ENCODE measurements at regions not wholly inside any gene's neighbourhood (a gene's known extent, or its start where the extent isn't known, plus 50 kb on each side); places are given as distances from the start of the nearest gene placed in this dataset.

DNA sequence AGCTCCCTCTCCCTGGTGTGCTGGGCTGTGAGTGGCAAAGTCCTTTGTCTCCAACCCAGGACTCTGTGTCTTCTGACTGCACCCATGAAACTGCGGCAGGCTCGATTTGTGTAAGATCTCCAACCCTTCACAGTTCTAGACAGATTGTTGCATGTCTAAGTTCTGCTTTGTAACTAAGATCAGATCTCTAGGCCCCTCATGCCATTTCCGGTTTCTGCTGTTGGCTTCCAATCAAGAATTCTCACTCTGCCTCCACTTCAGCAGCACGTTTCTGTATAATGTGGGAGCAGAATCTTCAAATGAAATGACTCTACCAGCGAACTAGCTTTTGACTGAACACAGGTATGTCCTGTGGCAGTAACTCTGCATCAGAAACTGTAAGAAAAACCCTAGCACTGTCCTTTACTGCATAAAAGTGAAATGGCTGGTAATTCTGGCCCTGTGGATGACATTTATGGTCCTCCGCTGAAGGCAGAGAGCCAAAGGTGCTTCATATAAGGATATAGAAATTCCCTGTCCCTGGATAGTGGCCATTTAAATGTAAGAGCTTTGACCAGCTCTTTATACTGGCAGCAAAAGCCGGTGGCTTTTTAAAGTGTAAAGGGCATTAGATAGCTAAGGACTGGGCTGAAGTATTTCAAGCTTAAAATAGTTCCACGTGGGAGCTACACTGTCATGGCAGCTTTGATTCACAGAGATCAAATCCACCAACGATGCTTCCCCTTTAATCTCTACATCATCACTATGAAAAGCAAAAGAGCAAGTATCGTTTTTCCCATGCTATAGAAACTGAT lies 319.0 kb upstream of the CDH6 start:
- no peak overlapping the region for H3K4me3 Mint-ChIP-seq (ENCODE audit: low read depth, unreplicated experiment)
- no TSS peak for BruUV-seq (replicated peaks)
- no peaks in the 10 kb centered on the region for H3K4me1 Mint-ChIP-seq (ENCODE audit: low read depth, unreplicated experiment)
- TF ChIP-seq, protein P1, sequence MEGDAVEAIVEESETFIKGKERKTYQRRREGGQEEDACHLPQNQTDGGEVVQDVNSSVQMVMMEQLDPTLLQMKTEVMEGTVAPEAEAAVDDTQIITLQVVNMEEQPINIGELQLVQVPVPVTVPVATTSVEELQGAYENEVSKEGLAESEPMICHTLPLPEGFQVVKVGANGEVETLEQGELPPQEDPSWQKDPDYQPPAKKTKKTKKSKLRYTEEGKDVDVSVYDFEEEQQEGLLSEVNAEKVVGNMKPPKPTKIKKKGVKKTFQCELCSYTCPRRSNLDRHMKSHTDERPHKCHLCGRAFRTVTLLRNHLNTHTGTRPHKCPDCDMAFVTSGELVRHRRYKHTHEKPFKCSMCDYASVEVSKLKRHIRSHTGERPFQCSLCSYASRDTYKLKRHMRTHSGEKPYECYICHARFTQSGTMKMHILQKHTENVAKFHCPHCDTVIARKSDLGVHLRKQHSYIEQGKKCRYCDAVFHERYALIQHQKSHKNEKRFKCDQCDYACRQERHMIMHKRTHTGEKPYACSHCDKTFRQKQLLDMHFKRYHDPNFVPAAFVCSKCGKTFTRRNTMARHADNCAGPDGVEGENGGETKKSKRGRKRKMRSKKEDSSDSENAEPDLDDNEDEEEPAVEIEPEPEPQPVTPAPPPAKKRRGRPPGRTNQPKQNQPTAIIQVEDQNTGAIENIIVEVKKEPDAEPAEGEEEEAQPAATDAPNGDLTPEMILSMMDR (IDR thresholded peaks at IDR 0.05; ENCODE audit: unreplicated experiment) = no peak
- no peaks in the 10 kb centered on the region for H3K27me3 Mint-ChIP-seq (ENCODE audit: unreplicated experiment)
- intact Hi-C loops (cut with micrococcal nuclease; ENCODE audit: unreplicated experiment) = no loop called here
- H3K27ac Mint-ChIP-seq (ENCODE audit: unreplicated experiment) = no peak overlapping the region
- H3K36me3 Mint-ChIP-seq (ENCODE audit: insufficient read depth, unreplicated experiment) = no peaks in the 10 kb centered on the region
- peaks cover 8% of the 10 kb centered on the region for H3K9me3 Mint-ChIP-seq (ENCODE audit: low read depth, unreplicated experiment)
- CTCF ChIA-PET = no interaction called here
- no peak for DNase-seq

DNA sequence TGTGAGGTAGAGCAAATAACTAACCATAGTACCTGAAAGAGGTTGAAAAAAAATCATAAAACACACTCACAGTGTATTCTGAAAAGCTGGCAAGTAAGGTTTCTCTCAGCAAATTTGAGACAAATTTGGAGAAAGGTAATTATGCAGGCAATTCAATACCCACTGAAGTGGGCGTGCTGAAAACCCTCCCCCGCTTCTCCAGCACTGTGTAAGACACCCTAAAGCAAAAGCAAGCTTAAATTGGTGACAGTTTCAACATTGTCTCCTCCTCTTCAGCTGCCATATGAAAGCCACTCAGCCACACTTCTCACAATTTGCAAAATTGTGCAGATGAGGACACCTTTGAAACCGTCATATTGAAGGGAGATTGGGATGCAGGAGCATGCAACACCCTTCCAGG lies 322.3 kb upstream of the CDH6 start:
- BruUV-seq (replicated peaks) = no TSS peak
- Mint-ChIP-seq H3K4me1 (ENCODE audit: low read depth, unreplicated experiment) (no peaks in the 10 kb centered on the region), H3K4me3 (ENCODE audit: low read depth, unreplicated experiment) (no peak overlapping the region), H3K9me3 (ENCODE audit: low read depth, unreplicated experiment) (no peaks in the 10 kb centered on the region), H3K27me3 (ENCODE audit: unreplicated experiment) (no peaks in the 10 kb centered on the region), H3K27ac (ENCODE audit: unreplicated experiment) (no peak overlapping the region), H3K36me3 (ENCODE audit: insufficient read depth, unreplicated experiment) (no peaks in the 10 kb centered on the region)
- no peak for DNase-seq
- intact Hi-C loops (cut with micrococcal nuclease; ENCODE audit: unreplicated experiment) = no loop called here
- TF ChIP-seq, protein P1 (IDR thresholded peaks at IDR 0.05; ENCODE audit: unreplicated experiment) = no peak
- CTCF ChIA-PET = no interaction called here

DNA sequence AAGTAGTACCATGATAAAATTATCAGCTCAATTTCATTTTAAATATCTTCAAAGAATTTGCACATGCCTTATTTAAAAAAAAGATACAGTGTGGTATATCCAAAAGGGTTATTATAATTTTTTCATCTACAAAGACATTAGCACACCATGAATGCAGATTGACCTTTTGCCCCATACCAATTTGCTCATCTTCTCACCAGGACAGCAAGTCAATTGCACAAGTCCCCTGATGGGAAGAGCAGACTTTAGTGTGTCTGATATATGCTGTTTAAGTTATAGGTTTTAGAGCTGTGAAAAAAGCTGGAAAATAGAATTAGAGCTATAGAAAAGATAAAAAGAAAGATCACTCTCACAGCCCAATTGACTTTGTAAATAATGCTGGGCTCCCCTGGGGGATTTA lies 325.8 kb upstream of the CDH6 start:
- TF ChIP-seq, protein P1 (IDR thresholded peaks at IDR 0.05; ENCODE audit: unreplicated experiment) = no peak
- H3K4me3 Mint-ChIP-seq (ENCODE audit: low read depth, unreplicated experiment) = no peak overlapping the region
- H3K27ac Mint-ChIP-seq (ENCODE audit: unreplicated experiment) = no peak overlapping the region
- peaks cover 7% of the 10 kb centered on the region for H3K9me3 Mint-ChIP-seq (ENCODE audit: low read depth, unreplicated experiment)
- CTCF ChIA-PET = no interaction called here
- no peaks in the 10 kb centered on the region for H3K36me3 Mint-ChIP-seq (ENCODE audit: insufficient read depth, unreplicated experiment)
- no peaks in the 10 kb centered on the region for H3K4me1 Mint-ChIP-seq (ENCODE audit: low read depth, unreplicated experiment)
- intact Hi-C loops (cut with micrococcal nuclease; ENCODE audit: unreplicated experiment) = no loop called here
- no TSS peak for BruUV-seq (replicated peaks)
- DNase-seq = no peak
- H3K27me3 Mint-ChIP-seq (ENCODE audit: unreplicated experiment) = no peaks in the 10 kb centered on the region

DNA sequence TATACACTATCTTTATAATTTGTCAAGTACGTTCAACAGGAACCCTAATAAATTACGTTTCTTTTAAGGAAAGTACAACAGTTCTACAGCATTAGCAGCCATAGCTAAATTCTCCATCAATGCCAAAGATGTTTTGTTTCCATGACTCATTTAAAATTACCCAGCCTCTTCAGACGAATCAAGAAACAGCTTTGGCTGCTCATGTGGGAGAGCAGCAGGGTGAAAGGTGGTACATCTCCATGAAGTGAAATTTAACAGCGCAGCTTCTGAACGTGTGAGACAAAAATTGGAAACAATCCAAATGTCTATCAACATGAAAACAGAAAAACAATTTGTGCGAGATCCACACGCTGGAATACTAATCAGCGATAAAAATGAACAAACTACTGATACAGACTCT lies 327.3 kb upstream of the CDH6 start:
- H3K27ac Mint-ChIP-seq (ENCODE audit: unreplicated experiment) = no peak overlapping the region
- H3K4me1 Mint-ChIP-seq (ENCODE audit: low read depth, unreplicated experiment) = no peaks in the 10 kb centered on the region
- intact Hi-C loops (cut with micrococcal nuclease; ENCODE audit: unreplicated experiment) = no loop called here
- no peak for DNase-seq
- TF ChIP-seq, protein P1 (IDR thresholded peaks at IDR 0.05; ENCODE audit: unreplicated experiment) = no peak
- no peaks in the 10 kb centered on the region for H3K27me3 Mint-ChIP-seq (ENCODE audit: unreplicated experiment)
- H3K36me3 Mint-ChIP-seq (ENCODE audit: insufficient read depth, unreplicated experiment) = no peaks in the 10 kb centered on the region
- no TSS peak for BruUV-seq (replicated peaks)
- CTCF ChIA-PET = no interaction called here
- H3K4me3 Mint-ChIP-seq (ENCODE audit: low read depth, unreplicated experiment) = no peak overlapping the region
- peaks cover 7% of the 10 kb centered on the region for H3K9me3 Mint-ChIP-seq (ENCODE audit: low read depth, unreplicated experiment)
